IPS-20b (cell line): ENCODE measurements at regions not wholly inside any gene's neighbourhood (a gene's known extent, or its start where the extent isn't known, plus 50 kb on each side); places are given as distances from the start of the nearest gene placed in this dataset.

Experiments used
- H3K27ac ChIP-seq: one replicate; pipeline ENCODE4 v1.5.1; 2013; ENCODE audit warnings: low read length
- H3K27me3 ChIP-seq: 2 replicates; pipeline ENCODE4 v1.6.1; 2013; ENCODE audit warnings: mild to moderate bottlenecking, low read length, inconsistent platforms; ENCODE audit not compliant: insufficient read depth
- H3K36me3 ChIP-seq: 2 replicates; pipeline ENCODE4 v1.6.1; 2013; ENCODE audit warnings: low read depth, mild to moderate bottlenecking, inconsistent platforms, low read length, moderate library complexity; ENCODE audit not compliant: insufficient read depth
- H3K4me1 ChIP-seq: 2 replicates; pipeline ENCODE4 v1.6.1; 2013; ENCODE audit warnings: mild to moderate bottlenecking, control low read depth, inconsistent platforms, low read length, moderate library complexity; ENCODE audit not compliant: insufficient read depth
- H3K4me3 ChIP-seq: 2 replicates; pipeline ENCODE4 v1.5.1; 2013; ENCODE audit warnings: mild to moderate bottlenecking, low read length, inconsistent platforms
- H3K9ac ChIP-seq: 2 replicates; pipeline ENCODE4 v1.6.1; 2013; ENCODE audit warnings: low read depth, mild to moderate bottlenecking, inconsistent platforms, low read length, moderate library complexity
- H3K9me3 ChIP-seq: 2 replicates; pipeline ENCODE4 v1.6.1; 2013; ENCODE audit warnings: mild to moderate bottlenecking, low read depth, low read length, inconsistent platforms; ENCODE audit not compliant: insufficient read depth

GRCh38 chr5:167158588-167158987, 1132.9 kb upstream of the WWC1 start:
- Histone ChIP-seq H3K9me3 (no peaks in the 10 kb centered on the region), H3K36me3 (no peaks in the 10 kb centered on the region), H3K27me3 (no peaks in the 10 kb centered on the region), H3K4me3 (no peak overlapping the region), H3K4me1 (peaks cover 9% of the 10 kb centered on the region), H3K9ac (no peak overlapping the region), H3K27ac (no peak overlapping the region)

- H3K27me3 ChIP-seq = no peaks in the 10 kb centered on the region
- H3K27ac ChIP-seq = no peak overlapping the region
- no peak overlapping the region for H3K4me3 ChIP-seq
- H3K9me3 ChIP-seq = no peaks in the 10 kb centered on the region
- no peak overlapping the region for H3K9ac ChIP-seq
- H3K4me1 ChIP-seq = peaks cover 7% of the 10 kb centered on the region
- no peaks in the 10 kb centered on the region for H3K36me3 ChIP-seq
These were observed 1131.1 kb upstream of the WWC1 start for GRCh38 chr5:167160388-167160787.

- no peak overlapping the region for H3K4me3 ChIP-seq
- H3K4me1 ChIP-seq = no peaks in the 10 kb centered on the region
- H3K27me3 ChIP-seq = no peaks in the 10 kb centered on the region
- no peak overlapping the region for H3K27ac ChIP-seq
- no peak overlapping the region for H3K9ac ChIP-seq
- H3K9me3 ChIP-seq = no peaks in the 10 kb centered on the region
- no peaks in the 10 kb centered on the region for H3K36me3 ChIP-seq
These were observed 1124.7 kb upstream of the WWC1 start for GRCh38 chr5:167166696-167167095.

GRCh38 chr5:167167191-167167795, 1124.2 kb upstream of the WWC1 start:
- H3K4me3 ChIP-seq = no peak overlapping the region
- no peak overlapping the region for H3K9ac ChIP-seq
- H3K27me3 ChIP-seq = no peaks in the 10 kb centered on the region
- H3K4me1 ChIP-seq = no peaks in the 10 kb centered on the region
- no peaks in the 10 kb centered on the region for H3K36me3 ChIP-seq
- no peaks in the 10 kb centered on the region for H3K9me3 ChIP-seq
- H3K27ac ChIP-seq = no peak overlapping the region

- no peaks in the 10 kb centered on the region for H3K9me3 ChIP-seq
- H3K9ac ChIP-seq = no peak overlapping the region
- no peak overlapping the region for H3K4me3 ChIP-seq
- no peaks in the 10 kb centered on the region for H3K36me3 ChIP-seq
- H3K27ac ChIP-seq = no peak overlapping the region
- H3K4me1 ChIP-seq = peaks cover 7% of the 10 kb centered on the region; the same call in 1 of the 2 replicates
- H3K27me3 ChIP-seq = no peaks in the 10 kb centered on the region
These were observed 1122.5 kb upstream of the WWC1 start for GRCh38 chr5:167168971-167169370.

- H3K27ac ChIP-seq = no peak overlapping the region
- H3K9ac ChIP-seq = no peak overlapping the region
- no peaks in the 10 kb centered on the region for H3K9me3 ChIP-seq
- H3K4me3 ChIP-seq = no peak overlapping the region
- no peaks in the 10 kb centered on the region for H3K36me3 ChIP-seq
- no peaks in the 10 kb centered on the region for H3K27me3 ChIP-seq
- H3K4me1 ChIP-seq = peaks cover 7% of the 10 kb centered on the region; the same call in 1 of the 2 replicates
These were observed 1120.4 kb upstream of the WWC1 start for GRCh38 chr5:167171056-167171455.

- H3K9ac ChIP-seq = no peak overlapping the region
These were observed 1113.7 kb upstream of the WWC1 start for GRCh38 chr5:167177736-167178135.

GRCh38 chr5:167180906-167181305, 1110.5 kb upstream of the WWC1 start:
- Histone ChIP-seq H3K36me3 (no peaks in the 10 kb centered on the region), H3K4me1 (no peaks in the 10 kb centered on the region), H3K4me3 (no peak overlapping the region), H3K27me3 (no peaks in the 10 kb centered on the region), H3K27ac (no peak overlapping the region), H3K9me3 (no peaks in the 10 kb centered on the region), H3K9ac (no peak overlapping the region)

More at GRCh38 chr5:167177736-167178135, 1113.7 kb upstream of the WWC1 start:
- no peak overlapping the region for H3K27ac ChIP-seq
- no peaks in the 10 kb centered on the region for H3K36me3 ChIP-seq
- no peak overlapping the region for H3K4me3 ChIP-seq
- H3K27me3 ChIP-seq = no peaks in the 10 kb centered on the region
- peaks cover 6% of the 10 kb centered on the region; the same call in 1 of the 2 replicates for H3K4me1 ChIP-seq
- H3K9me3 ChIP-seq = no peaks in the 10 kb centered on the region

GRCh38 chr5:167205881-167206280, 1085.6 kb upstream of the WWC1 start:
- no peak overlapping the region for H3K4me3 ChIP-seq
- no peaks in the 10 kb centered on the region for H3K27me3 ChIP-seq
- no peaks in the 10 kb centered on the region for H3K9me3 ChIP-seq
- H3K36me3 ChIP-seq = no peaks in the 10 kb centered on the region
- no peak overlapping the region for H3K9ac ChIP-seq
- H3K27ac ChIP-seq = no peak overlapping the region
- no peaks in the 10 kb centered on the region for H3K4me1 ChIP-seq

GRCh38 chr5:167207081-167207480, 1084.4 kb upstream of the WWC1 start:
- Histone ChIP-seq H3K4me3 (no peak overlapping the region), H3K36me3 (no peaks in the 10 kb centered on the region), H3K27me3 (no peaks in the 10 kb centered on the region), H3K9ac (no peak overlapping the region), H3K9me3 (no peaks in the 10 kb centered on the region), H3K4me1 (no peaks in the 10 kb centered on the region), H3K27ac (no peak overlapping the region)

GRCh38 chr5:167208911-167209310, 1082.5 kb upstream of the WWC1 start:
- Histone ChIP-seq H3K4me1 (no peaks in the 10 kb centered on the region), H3K27ac (no peak overlapping the region), H3K9ac (no peak overlapping the region), H3K36me3 (no peaks in the 10 kb centered on the region), H3K9me3 (no peaks in the 10 kb centered on the region), H3K27me3 (no peaks in the 10 kb centered on the region), H3K4me3 (no peak overlapping the region)

- H3K27me3 ChIP-seq = no peaks in the 10 kb centered on the region
- H3K27ac ChIP-seq = no peak overlapping the region
- H3K36me3 ChIP-seq = no peaks in the 10 kb centered on the region
- no peak overlapping the region for H3K9ac ChIP-seq
- peaks cover 13% of the 10 kb centered on the region; the same call in 1 of the 2 replicates for H3K4me1 ChIP-seq
- H3K9me3 ChIP-seq = no peaks in the 10 kb centered on the region
- H3K4me3 ChIP-seq = no peak overlapping the region
These were observed 1074.2 kb upstream of the WWC1 start for GRCh38 chr5:167217097-167217743.
